Epithelial cell of proximal tubule (primary cell): ENCODE measurements at regions not wholly inside any gene's neighbourhood (a gene's known extent, or its start where the extent isn't known, plus 50 kb on each side); places are given as distances from the start of the nearest gene placed in this dataset.
A peak's percentile ranks its signal among the peaks of the same experiment; 100 is the strongest.

ENCODE experiments used
- DNase-seq: peaks from one replicate; pipeline ENCODE4 v3.0.0-alpha.2; 2011; ENCODE audit warnings: low read depth
- H3K4me3 ChIP-seq: 2 replicates; pipeline ENCODE4 v1.5.1; 2011; ENCODE audit warnings: low read depth, mild to moderate bottlenecking, low read length
- TF ChIP-seq, protein P1 (sequence below): conservative IDR thresholded peaks from 2 replicates; pipeline ENCODE4 v1.5.1; 2012; ENCODE audit warnings: low read depth, mild to moderate bottlenecking, low read length

DNA sequence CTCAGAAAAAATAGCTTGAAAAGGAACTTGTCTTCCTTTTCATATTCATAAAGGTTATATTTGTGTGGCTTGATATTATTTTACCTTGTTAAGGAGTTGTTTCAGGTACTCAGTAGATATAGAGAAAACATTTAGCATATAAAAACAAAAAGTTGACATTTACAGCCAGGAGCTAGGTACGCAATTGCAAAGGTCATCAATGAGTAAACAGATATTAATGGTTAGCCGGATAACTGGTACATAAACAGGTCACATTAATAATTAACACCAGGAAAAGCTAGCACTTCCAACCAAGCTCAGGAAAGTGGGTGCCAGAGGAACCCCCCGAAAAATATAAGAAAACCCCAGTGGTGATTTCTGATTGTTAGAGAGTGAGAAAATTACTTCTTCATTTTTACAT, 146.6 kb upstream of the NR2F2 start:
- no peak for DNase-seq
- TF ChIP-seq, protein P1, sequence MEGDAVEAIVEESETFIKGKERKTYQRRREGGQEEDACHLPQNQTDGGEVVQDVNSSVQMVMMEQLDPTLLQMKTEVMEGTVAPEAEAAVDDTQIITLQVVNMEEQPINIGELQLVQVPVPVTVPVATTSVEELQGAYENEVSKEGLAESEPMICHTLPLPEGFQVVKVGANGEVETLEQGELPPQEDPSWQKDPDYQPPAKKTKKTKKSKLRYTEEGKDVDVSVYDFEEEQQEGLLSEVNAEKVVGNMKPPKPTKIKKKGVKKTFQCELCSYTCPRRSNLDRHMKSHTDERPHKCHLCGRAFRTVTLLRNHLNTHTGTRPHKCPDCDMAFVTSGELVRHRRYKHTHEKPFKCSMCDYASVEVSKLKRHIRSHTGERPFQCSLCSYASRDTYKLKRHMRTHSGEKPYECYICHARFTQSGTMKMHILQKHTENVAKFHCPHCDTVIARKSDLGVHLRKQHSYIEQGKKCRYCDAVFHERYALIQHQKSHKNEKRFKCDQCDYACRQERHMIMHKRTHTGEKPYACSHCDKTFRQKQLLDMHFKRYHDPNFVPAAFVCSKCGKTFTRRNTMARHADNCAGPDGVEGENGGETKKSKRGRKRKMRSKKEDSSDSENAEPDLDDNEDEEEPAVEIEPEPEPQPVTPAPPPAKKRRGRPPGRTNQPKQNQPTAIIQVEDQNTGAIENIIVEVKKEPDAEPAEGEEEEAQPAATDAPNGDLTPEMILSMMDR: no peak
- H3K4me3 ChIP-seq: no peak overlapping the region

DNA sequence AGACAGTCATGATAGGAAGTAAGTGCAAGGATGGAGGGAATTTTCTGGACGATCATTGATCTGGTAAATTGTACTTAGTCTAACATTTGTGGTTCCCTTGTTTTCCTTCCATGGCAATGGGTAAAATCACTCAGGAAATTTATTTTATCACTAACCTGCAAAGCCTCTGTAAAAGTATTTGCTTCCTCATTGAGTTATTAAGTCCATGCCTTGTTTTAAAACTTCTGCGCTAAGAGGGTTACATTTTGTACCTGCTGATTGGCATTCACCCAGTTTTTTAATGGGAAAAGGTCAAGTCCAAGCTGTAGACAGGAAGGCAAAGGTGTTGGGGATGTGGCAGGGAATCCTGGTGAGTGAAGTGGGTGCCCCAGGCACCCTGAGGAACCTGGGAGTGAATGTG, 146.2 kb upstream of the NR2F2 start:
- TF ChIP-seq, protein P1: no peak
- DNase-seq: peak; percentile 51
- H3K4me3 ChIP-seq: no peak overlapping the region

- no peak for DNase-seq
- TF ChIP-seq, protein P1: no peak
These were observed 144.4 kb upstream of the NR2F2 start for GRCh38 chr15:96186105-96186504.

DNA sequence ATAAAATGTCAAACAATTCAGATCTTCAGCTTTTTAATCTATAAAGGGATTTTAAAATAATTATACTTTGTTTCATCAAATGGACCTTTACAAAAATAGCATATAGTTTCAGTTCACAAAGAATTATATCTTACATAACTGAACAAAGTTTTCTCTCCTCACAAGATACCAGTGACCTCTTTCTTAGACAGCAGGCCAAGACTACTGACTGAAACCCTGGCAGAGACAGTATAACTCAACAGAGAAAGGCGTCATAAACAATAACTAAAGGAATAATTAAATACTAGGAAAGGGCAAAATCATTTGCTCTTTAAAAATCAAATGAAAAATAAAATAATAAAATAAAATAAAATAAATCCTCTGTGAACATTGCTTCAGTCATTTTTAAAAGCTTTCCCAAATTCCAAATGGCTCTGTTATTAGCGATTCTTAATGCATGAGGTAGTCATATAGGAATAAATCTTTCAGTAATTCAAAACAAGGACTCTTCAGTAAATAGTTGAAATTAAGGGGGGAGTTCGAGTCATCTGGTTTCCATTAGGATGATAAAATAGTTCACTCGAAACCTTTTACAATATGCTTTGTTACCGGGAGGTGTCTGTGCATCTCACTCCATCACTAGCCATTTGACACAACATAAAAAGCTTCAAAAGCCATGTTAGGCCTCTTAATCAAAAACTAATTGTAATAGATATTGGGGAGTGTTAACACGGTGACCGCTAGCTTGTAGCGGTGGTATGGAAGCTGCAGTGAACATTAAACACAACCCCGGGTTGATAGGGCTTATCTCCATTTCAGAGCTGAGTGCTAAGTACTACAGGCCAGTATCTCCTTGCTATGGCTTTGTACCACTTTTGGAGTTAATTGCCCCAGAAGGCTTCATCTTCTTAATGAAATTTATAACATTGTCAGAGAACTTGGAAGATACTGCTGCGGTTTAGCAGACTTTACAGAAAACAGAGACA, 142.9 kb upstream of the NR2F2 start:
- TF ChIP-seq, protein P1: no peak
- DNase-seq: no peak
- H3K4me3 ChIP-seq: no peak overlapping the region

More at GRCh38 chr15:96186105-96186504, 144.4 kb upstream of the NR2F2 start:
- H3K4me3 ChIP-seq: no peak overlapping the region

DNA sequence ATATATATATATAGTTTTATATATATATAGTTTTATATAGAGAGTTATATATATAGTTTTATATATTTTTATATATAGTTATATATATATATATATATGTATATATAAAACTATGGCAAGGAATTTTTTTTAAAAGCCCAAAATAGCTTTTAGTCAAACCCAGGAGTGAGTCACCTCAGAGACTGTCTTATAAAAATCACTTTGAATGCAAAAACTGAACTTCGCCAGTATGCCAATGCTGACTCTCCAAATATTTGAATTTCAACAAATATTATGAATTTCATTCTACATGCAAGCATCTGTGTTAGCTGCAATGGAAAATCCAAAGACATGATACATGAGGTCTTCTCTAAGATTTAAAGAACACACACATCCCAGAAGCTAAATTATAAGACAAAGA, 132.8 kb upstream of the NR2F2 start:
- TF ChIP-seq, protein P1: no peak
- no peak for DNase-seq

DNA sequence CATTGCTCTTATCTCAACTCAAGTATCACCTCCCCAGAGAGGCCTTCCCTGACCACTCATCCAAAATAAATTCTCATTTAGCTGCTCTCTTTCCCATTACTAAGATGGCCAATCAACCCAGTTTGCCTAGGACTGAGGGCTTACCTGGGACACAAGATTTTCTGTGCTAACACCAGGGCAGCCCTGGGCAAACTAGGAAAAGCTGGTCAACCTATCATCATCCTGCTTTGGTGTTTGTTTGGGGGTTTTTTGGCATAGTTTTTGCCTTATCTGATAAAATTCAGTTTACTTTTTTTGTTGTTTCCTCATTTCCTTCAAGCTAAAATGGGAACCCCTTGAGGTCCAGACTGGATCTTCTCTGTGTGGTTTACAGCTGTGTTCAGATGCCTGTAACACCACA, 131.4 kb upstream of the NR2F2 start:
- TF ChIP-seq, protein P1: no peak
- DNase-seq: no peak
- no peak overlapping the region for H3K4me3 ChIP-seq

More for the DNA sequence above, 132.8 kb upstream of the NR2F2 start:
- H3K4me3 ChIP-seq: no peak overlapping the region
